ENCODE measurements at regions not wholly inside any gene's neighbourhood (a gene's known extent, or its start where the extent isn't known, plus 50 kb on each side); places are given as distances from the start of the nearest gene placed in this dataset.

DNA sequence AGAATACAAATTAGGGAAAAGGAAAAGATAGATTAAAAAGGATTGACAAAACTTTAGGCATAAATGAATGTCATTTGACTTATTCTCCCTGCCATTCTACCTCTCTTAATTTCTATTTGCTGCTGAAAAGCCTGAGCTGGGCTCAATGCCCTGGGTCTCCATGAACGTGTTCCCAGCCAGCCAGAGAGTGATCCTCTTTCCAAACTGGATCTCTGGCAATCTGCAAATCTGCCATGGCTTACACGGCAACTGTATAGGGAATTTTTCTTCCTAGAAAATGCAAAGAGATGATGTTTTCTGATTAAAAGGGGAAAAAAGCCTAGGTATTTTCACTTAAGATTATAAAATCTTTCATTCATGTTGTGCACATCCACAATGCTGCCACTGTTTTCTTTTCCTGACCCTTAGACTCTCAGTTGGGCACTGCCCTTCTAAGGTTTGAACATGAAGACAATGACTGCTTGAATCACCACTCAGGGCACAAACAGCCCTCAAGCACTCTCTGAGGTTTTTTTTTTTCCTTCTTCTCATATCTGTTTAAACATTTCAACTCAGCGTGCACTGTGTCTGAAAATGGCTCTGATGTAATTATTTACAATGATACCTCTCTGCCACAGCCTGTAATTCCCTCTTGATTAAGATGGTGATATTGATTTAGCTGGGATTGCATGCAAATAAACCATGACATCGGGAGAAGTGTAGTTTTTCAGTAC, 60.3 kb downstream of the DACT1 start:
- DNase-seq (ENCODE audit: low spot score): no peak

- DNase-seq (ENCODE audit: low spot score): no peak
These were observed 62.0 kb downstream of the DACT1 start for GRCh38 chr14:58699681-58700205.

DNA sequence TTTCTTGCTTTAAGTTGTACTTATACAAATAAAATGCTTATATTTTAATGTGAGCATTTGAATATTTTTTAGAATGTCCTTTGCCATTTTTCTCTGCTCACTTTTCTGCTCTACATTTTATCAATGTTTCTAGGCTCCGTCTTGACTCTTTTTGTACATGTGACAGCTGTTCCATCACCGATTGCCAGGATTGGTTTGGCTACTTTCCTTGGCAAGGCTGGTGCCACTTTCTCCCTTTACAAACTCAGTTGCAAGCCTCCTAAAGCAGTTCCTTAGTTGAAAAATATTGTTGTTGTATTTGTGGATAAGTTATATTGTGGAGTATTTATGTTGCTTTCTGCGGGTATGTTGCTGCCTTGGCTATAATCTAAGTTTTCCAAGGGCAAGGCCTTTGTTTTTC, 63.4 kb downstream of the DACT1 start:
- DNase-seq (ENCODE audit: low spot score): no peak

GRCh38 chr14:58701604-58702003, 63.8 kb downstream of the DACT1 start:
- DNase-seq (ENCODE audit: low spot score): no peak

DNA sequence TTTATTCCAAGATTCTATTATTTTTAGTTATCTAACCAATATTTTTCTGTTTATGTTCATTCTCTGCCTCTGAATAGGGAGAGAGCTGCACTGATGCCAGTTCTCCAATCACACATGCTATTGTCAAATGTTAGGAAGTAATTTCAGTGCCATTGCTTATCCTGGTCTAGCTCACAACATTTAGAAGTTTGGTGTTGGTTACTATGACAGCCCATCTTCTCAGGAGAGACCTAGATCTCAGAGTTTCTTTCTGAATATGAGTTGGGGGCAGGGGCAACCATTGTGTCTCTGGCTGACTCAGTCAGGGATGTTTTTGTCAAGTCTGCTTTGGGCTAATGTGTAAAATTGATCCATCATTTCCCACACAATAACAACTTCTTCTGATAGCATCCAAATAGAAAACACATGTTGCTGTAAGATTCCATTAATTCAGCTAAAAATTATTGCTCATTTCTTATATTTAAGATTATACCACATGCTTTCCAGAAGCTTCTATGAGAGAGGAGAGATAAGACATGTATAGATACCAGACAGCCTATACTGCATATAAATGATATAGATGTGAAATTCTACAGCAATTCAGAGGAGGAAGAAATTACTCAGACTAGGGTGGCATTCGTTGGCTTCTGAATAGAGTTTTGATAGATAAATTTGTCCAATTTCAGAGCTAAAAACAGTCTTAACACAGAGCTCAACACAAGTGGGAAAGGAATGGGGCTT, 64.8 kb downstream of the DACT1 start:
- DNase-seq (ENCODE audit: low spot score): no peak

DNA sequence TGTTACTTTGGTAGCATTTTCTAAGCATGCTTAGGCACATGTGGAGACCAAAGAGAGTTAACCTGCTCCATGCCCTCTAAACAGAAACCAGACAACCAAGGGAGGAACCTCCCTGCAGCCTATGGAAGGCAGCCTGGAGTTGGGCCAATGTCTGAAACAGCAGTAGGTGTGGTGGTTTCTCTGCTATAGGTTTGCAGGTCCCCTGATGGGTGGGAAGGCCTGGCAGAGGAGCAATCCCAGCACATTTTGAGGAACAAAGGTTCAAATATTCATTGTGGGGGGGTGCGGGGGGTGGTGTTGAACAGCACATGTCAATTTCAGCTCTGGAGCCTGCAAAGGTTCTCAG, 65.4 kb downstream of the DACT1 start:
- DNase-seq (ENCODE audit: low spot score): no peak

- peak; percentile 34 for DNase-seq (ENCODE audit: low spot score)
These were observed 67.3 kb downstream of the DACT1 start for GRCh38 chr14:58705066-58705465.

DNA sequence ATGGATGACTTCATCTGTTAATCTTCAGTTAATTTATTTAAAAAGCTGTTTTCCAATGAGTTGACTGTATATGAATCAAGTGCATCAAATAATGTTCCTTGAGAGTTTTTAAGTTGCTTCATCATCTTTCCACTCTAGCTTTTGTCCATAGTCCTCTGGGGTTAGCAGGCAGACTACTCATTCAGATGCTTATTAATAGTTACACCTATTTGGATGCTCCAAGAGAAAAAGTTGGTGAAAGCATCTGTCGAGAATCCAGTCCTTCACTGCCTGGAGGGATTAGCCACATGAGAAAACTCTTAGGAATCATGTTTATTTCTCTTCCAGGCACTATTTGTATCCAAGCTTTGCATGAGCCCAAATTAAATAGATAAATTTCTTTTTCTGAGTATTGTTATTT, 70.2 kb downstream of the DACT1 start:
- DNase-seq (ENCODE audit: low spot score): no peak

- no peak for DNase-seq (ENCODE audit: low spot score)
These were observed 72.2 kb downstream of the DACT1 start for GRCh38 chr14:58709949-58710348.

GRCh38 chr14:58711382-58711781, 73.6 kb downstream of the DACT1 start:
- DNase-seq (ENCODE audit: low spot score): no peak

- no peak for DNase-seq (ENCODE audit: low spot score)
These were observed 74.6 kb downstream of the DACT1 start for GRCh38 chr14:58712357-58712756.

- DNase-seq (ENCODE audit: low spot score): no peak
These were observed 75.9 kb downstream of the DACT1 start for GRCh38 chr14:58713677-58714076.

DNA sequence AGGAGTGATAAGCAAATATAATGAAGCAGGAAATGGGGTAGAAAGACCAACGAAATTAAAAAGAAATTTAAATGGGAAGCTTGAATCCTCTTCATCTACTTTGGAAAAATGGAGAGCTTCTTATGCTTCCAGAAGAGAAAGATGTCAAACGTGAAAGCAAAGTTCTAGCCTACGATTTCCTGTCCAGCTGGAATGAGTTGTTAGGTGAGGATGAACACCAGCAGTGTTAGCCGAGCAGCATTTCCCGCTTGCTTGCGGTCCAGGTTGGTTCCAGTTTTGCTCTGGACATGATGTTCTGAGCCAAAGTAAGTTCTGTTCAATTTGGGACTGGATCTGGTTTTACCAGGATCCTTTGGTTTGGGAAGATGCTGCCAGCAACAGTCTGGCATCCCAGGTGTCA, 78.9 kb downstream of the DACT1 start:
- no peak for DNase-seq (ENCODE audit: low spot score)

DNA sequence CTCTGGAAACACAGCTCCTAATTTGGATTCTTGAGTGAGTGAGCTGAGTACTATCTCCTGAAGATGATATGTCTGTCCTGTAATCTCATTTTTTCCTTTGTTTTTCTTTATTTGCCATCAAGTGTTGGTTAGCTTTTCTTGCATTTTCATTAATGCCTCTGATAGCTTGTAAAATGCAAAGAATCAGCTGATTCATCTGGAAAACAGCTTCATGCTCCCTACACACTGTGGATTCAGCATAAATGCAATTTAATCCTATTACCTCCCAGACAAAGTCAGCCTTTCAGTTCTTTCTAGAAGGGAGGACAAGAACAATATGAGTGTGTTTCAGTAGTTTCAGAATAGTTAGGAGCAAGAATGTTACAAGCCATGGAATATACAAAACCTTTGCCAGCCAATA, 79.4 kb downstream of the DACT1 start:
- no peak for DNase-seq (ENCODE audit: low spot score)

DNA sequence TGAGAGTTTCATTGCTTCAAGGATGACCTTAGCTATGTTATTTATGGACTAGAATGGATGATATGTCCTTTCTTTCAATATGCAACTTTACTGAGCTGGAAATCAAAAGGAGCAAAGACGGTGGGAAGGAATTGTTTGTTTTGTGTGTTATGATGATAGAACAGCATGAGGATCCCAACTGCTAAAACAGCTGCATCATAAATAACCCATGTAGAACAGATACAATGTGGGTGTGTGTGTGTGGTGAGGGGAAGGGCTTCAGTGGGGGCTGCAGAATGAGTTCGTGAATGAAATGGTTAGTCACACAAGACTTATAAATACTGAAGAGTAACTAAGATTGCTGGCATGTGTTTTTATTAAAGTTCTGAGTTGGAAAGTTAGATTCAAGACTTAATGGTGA, 80.1 kb downstream of the DACT1 start:
- DNase-seq (ENCODE audit: low spot score): no peak

DNA sequence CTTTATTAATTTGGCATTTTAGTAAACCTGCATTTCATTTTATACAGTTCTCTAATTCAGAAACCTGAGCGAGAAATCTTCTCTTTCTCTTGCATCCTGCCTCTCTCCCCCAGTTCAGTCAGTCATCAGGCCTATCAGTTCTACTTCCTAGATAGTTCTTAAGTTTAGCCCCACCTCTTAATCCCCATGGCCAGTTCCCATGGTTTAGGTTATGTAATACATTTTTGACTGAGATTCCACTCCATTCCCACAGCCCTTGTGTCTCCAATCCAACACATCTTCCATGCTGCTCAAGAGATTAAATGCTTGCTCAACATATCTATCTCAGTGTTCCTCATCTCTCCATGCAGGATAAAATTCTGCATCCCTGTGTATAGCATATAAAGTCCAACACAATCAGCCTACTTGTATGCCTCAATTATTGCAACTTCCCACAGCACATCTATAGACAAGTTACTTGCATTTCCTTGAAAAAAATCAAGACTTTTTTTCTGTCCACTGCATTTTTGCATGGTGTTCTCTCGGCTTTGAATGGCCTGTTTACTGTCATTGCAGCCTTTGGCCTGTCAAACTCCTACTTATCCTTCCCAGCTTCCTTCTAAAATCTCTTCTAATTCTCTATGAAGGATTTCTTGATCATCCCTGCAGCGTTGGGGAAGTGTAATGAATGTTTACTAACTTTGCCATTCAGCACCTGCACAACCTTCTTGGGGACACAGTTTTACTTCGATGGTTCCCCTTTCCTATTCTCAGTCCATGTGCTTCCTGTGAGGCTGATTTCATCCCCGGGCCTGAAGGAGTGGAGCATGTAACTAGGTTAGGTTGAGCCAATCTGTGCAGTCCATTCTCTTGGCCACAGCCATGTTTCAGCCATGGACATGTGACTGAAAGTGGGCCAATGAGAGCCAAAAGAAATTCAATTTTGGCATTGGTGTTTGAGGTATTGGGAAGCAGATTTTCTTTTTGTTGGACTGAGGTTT, 80.8 kb downstream of the DACT1 start:
- no peak for DNase-seq (ENCODE audit: low spot score)

- no peak for DNase-seq (ENCODE audit: low spot score)
These were observed 84.0 kb downstream of the DACT1 start for GRCh38 chr14:58721723-58722122.

DNA sequence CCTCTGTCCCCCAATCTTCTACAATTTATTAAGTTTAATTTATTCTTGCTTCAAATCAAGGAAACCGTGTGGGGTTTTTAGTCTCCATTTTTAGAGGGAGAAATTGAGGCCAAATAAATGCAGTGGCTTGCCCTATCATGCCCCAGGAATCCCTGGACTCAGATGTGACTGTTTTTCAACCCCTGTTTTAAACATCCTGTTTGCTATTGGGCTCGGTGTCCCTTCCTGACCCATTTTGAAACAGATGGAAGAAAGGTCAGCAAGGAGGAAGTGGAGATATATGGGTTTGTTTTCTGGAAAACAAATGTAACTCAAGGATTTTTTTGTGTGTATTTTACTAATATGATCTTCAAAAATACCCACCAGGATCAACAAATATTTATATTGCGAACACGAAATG, 84.7 kb downstream of the DACT1 start:
- no peak for DNase-seq (ENCODE audit: low spot score)

DNA sequence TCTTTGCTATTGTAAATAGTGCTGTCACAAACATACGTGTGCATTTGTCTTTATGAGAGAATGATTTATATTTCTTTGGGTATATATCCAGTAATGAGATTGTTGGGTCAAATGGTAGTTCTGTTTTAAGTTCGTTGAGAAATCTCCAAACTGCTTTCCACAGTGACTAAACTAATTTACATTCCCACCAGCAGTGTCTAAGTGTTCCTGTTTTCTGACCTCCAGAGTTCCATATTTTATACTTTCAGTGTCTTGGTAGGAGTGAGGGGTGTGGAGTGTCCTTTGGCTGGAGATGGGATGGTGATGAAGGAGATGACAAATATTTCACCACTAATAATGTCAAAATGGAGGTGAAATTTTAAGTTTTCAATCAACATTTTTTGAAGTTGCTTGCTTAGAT, 86.4 kb downstream of the DACT1 start:
- no peak for DNase-seq (ENCODE audit: low spot score)

DNA sequence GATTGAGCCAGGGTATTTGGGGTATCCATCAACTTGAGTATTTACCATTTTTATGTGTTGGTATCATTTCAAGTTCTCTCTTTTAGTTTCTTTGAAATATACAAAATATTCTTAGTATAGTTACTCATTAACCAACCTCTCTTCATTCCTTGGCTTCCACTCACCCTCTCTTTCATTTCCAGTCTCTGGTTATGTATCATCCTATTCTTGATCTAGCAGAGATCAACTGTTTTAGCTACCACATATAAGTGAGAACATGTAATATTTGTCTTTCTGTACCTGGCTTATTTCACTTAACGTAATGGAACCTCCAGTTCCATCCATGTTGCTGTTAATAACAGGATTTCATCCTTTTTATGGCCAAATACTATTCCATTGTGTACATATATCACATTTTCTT, 86.9 kb downstream of the DACT1 start:
- DNase-seq (ENCODE audit: low spot score): no peak

DNA sequence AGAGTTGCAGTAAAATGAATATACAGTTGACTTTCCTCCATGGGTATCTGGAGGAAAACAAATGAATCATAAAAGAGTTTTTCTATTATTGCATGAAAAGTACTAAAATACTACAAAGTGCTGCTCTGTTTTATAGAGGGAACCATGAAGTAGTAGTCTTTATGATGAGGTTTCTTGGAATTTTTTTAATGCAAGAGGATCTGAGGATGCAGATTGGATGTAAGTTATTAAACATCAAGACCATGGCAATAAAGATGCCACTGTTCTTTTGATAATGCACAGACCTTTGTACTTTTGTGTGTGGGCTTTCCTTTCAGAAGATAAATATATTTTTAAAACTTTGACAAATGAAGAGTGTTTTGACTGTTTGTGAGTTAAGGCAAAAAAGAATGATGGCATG, 87.5 kb downstream of the DACT1 start:
- DNase-seq (ENCODE audit: low spot score): no peak

DNA sequence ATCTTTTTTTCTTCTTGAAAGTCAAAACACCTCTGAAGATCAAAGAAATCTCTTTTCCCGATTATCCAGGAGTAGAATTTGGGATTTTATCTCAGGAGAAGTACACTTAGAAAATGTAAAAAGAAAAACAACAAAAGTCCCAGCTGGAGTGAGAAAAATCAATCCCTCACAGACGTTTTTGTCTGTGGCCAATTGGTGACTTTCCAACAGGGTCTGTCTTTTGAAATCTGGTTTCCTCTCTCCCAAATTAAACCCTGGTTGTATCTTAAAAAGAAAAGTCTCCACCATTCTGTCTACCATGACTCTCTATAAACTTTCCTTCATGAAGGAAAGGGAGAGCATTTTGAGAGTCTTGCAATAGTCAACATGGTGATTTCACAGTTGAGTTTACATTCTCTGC, 88.1 kb downstream of the DACT1 start:
- DNase-seq (ENCODE audit: low spot score): no peak

All from GM03348 (cell line).